ENCODE measurements at regions not wholly inside any gene's neighbourhood (a gene's known extent, or its start where the extent isn't known, plus 50 kb on each side); places are given as distances from the start of the nearest gene placed in this dataset.
"Not testable (repeated sequence)": the region's sequence is repeated elsewhere in the genome, so short reads cannot be mapped to it uniquely, and the experiment has no call there.

- intact Hi-C loops (cut with DNase I) = loop anchor here in 1 of 2 donors (5.0 kb wide), 1 partner anchor 53 kb away; no protein-coding TSS in a partner anchor
- ATAC-seq (ENCODE audit: low FRiP score) (no peak), DNase-seq (no peak)
- Histone ChIP-seq H3K9me3 (ENCODE audit: control insufficient read depth, low read length) (peaks cover 1% of the 10 kb centered on the region), H3K27me3 (ENCODE audit: control insufficient read depth in 1 of 2, insufficient read depth in 2 of 2, low read length in 1 of 2) (no peaks in the 10 kb centered on the region), H3K27ac (ENCODE audit: low read depth in 1 of 2, low read length in 2 of 2) (no peak overlapping the region), H3K4me1 (ENCODE audit: control insufficient read depth in 1 of 2, insufficient read depth in 2 of 2, low read length in 2 of 2) (peaks cover 2% of the 10 kb centered on the region in 2 donors), H3K4me3 (ENCODE audit: low read length in 2 of 2) (no peak overlapping the region), H3K36me3 (ENCODE audit: control insufficient read depth in 1 of 2, insufficient read depth in 2 of 2, low read length in 1 of 2) (no peaks in the 10 kb centered on the region)
- 94 to 95% methylated on average over 3 of the region's 3 CpGs for WGBS, 2 donors
Observed at GRCh38 chr1:56129837-56130236, 449.5 kb downstream of the PLPP3 start.

GRCh38 chr1:56125316-56125715 lies 454.0 kb downstream of the PLPP3 start:
- Histone ChIP-seq H3K4me1 (ENCODE audit: control insufficient read depth in 1 of 2, insufficient read depth in 2 of 2, low read length in 2 of 2) (peaks cover 2% of the 10 kb centered on the region in 2 donors), H3K9me3 (ENCODE audit: control insufficient read depth, low read length) (no peaks in the 10 kb centered on the region), H3K4me3 (ENCODE audit: low read length in 2 of 2) (no peak overlapping the region), H3K27ac (ENCODE audit: low read depth in 1 of 2, low read length in 2 of 2) (no peak overlapping the region), H3K36me3 (ENCODE audit: control insufficient read depth in 1 of 2, insufficient read depth in 2 of 2, low read length in 1 of 2) (no peaks in the 10 kb centered on the region), H3K27me3 (ENCODE audit: control insufficient read depth in 1 of 2, insufficient read depth in 2 of 2, low read length in 1 of 2) (no peaks in the 10 kb centered on the region)
- 79 to 87% methylated on average over 3 of the region's 3 CpGs for WGBS, 2 donors
- DNase-seq = no peak
- no peak for ATAC-seq (ENCODE audit: low FRiP score)
- intact Hi-C loops (cut with DNase I) = loop anchor here in 1 of 2 donors (5.0 kb wide), 1 partner anchor 48 kb away; no protein-coding TSS in a partner anchor

- Histone ChIP-seq H3K36me3 (ENCODE audit: control insufficient read depth in 1 of 2, insufficient read depth in 2 of 2, low read length in 1 of 2) (no peaks in the 10 kb centered on the region), H3K4me1 (ENCODE audit: control insufficient read depth in 1 of 2, insufficient read depth in 2 of 2, low read length in 2 of 2) (peaks cover 0 to 2% of the 10 kb centered on the region in 2 donors), H3K27me3 (ENCODE audit: control insufficient read depth in 1 of 2, insufficient read depth in 2 of 2, low read length in 1 of 2) (no peaks in the 10 kb centered on the region), H3K27ac (ENCODE audit: low read depth in 1 of 2, low read length in 2 of 2) (no peak overlapping the region), H3K9me3 (ENCODE audit: control insufficient read depth, low read length) (no peaks in the 10 kb centered on the region), H3K4me3 (ENCODE audit: low read length in 2 of 2) (no peak overlapping the region)
- DNase-seq (no peak), ATAC-seq (ENCODE audit: low FRiP score) (no peak)
- intact Hi-C loops (cut with DNase I) = no loop called here
- 97 to 98% methylated on average over 3 of the region's 3 CpGs for WGBS, 2 donors
Observed at GRCh38 chr1:56123826-56124225, 455.5 kb downstream of the PLPP3 start.

- ATAC-seq (ENCODE audit: low FRiP score) (no peak), DNase-seq (no peak)
- Histone ChIP-seq H3K4me1 (ENCODE audit: control insufficient read depth in 1 of 2, insufficient read depth in 2 of 2, low read length in 2 of 2) (peaks cover 0 to 2% of the 10 kb centered on the region in 2 donors), H3K27me3 (ENCODE audit: control insufficient read depth in 1 of 2, insufficient read depth in 2 of 2, low read length in 1 of 2) (no peaks in the 10 kb centered on the region), H3K4me3 (ENCODE audit: low read length in 2 of 2) (no peak overlapping the region), H3K36me3 (ENCODE audit: control insufficient read depth in 1 of 2, insufficient read depth in 2 of 2, low read length in 1 of 2) (no peaks in the 10 kb centered on the region), H3K27ac (ENCODE audit: low read depth in 1 of 2, low read length in 2 of 2) (no peak overlapping the region), H3K9me3 (ENCODE audit: control insufficient read depth, low read length) (no peaks in the 10 kb centered on the region)
- intact Hi-C loops (cut with DNase I) = no loop called here
Observed at GRCh38 chr1:56123421-56123820, 455.9 kb downstream of the PLPP3 start.

- H3K27ac ChIP-seq (ENCODE audit: low read depth in 1 of 2, low read length in 2 of 2) = no peak overlapping the region
- no peaks in the 10 kb centered on the region for H3K36me3 ChIP-seq (ENCODE audit: control insufficient read depth in 1 of 2, insufficient read depth in 2 of 2, low read length in 1 of 2)
- intact Hi-C loops (cut with DNase I) = no loop called here
- no peaks in the 10 kb centered on the region for H3K4me1 ChIP-seq (ENCODE audit: control insufficient read depth in 1 of 2, insufficient read depth in 2 of 2, low read length in 2 of 2)
- ATAC-seq (ENCODE audit: low FRiP score) (no peak), DNase-seq (no peak)
- no peaks in the 10 kb centered on the region for H3K27me3 ChIP-seq (ENCODE audit: control insufficient read depth in 1 of 2, insufficient read depth in 2 of 2, low read length in 1 of 2)
- 69 to 70% methylated on average over 2 of the region's 2 CpGs for WGBS, 2 donors
- H3K9me3 ChIP-seq (ENCODE audit: control insufficient read depth, low read length) = no peaks in the 10 kb centered on the region
- H3K4me3 ChIP-seq (ENCODE audit: low read length in 2 of 2) = no peak overlapping the region
Observed at GRCh38 chr1:56120021-56120420, 459.3 kb downstream of the PLPP3 start.

- 98 to 100% methylated on average over 4 of the region's 4 CpGs for WGBS, 2 donors
Observed at GRCh38 chr1:56118676-56119075, 460.7 kb downstream of the PLPP3 start.

GRCh38 chr1:56115701-56116100 lies 463.7 kb downstream of the PLPP3 start:
- 96 to 97% methylated on average over 3 of the region's 3 CpGs for WGBS, 2 donors
- no peaks in the 10 kb centered on the region for H3K4me1 ChIP-seq (ENCODE audit: control insufficient read depth in 1 of 2, insufficient read depth in 2 of 2, low read length in 2 of 2)
- no peaks in the 10 kb centered on the region for H3K27me3 ChIP-seq (ENCODE audit: control insufficient read depth in 1 of 2, insufficient read depth in 2 of 2, low read length in 1 of 2)
- intact Hi-C loops (cut with DNase I) = no loop called here
- ATAC-seq (ENCODE audit: low FRiP score) = no peak
- H3K9me3 ChIP-seq (ENCODE audit: control insufficient read depth, low read length) = no peaks in the 10 kb centered on the region
- H3K36me3 ChIP-seq (ENCODE audit: control insufficient read depth in 1 of 2, insufficient read depth in 2 of 2, low read length in 1 of 2) = no peaks in the 10 kb centered on the region
- DNase-seq = no peak
- H3K4me3 ChIP-seq (ENCODE audit: low read length in 2 of 2) = no peak overlapping the region
- H3K27ac ChIP-seq (ENCODE audit: low read depth in 1 of 2, low read length in 2 of 2) = no peak overlapping the region

More at GRCh38 chr1:56118676-56119075, 460.7 kb downstream of the PLPP3 start:
- H3K27ac ChIP-seq (ENCODE audit: low read depth in 1 of 2, low read length in 2 of 2); H3K4me3 ChIP-seq (ENCODE audit: low read length in 2 of 2); H3K36me3 ChIP-seq (ENCODE audit: control insufficient read depth in 1 of 2, insufficient read depth in 2 of 2, low read length in 1 of 2); intact Hi-C loops (cut with DNase I); H3K9me3 ChIP-seq (ENCODE audit: control insufficient read depth, low read length); DNase-seq; H3K27me3 ChIP-seq (ENCODE audit: control insufficient read depth in 1 of 2, insufficient read depth in 2 of 2, low read length in 1 of 2); H3K4me1 ChIP-seq (ENCODE audit: control insufficient read depth in 1 of 2, insufficient read depth in 2 of 2, low read length in 2 of 2); ATAC-seq (ENCODE audit: low FRiP score): not testable (repeated sequence)

GRCh38 chr1:56113679-56114078 lies 465.7 kb downstream of the PLPP3 start:
- DNase-seq = no peak
- Histone ChIP-seq H3K9me3 (ENCODE audit: control insufficient read depth, low read length) (no peaks in the 10 kb centered on the region), H3K4me3 (ENCODE audit: low read length in 2 of 2) (no peak overlapping the region), H3K36me3 (ENCODE audit: control insufficient read depth in 1 of 2, insufficient read depth in 2 of 2, low read length in 1 of 2) (no peaks in the 10 kb centered on the region), H3K27me3 (ENCODE audit: control insufficient read depth in 1 of 2, insufficient read depth in 2 of 2, low read length in 1 of 2) (no peaks in the 10 kb centered on the region), H3K4me1 (ENCODE audit: control insufficient read depth in 1 of 2, insufficient read depth in 2 of 2, low read length in 2 of 2) (no peaks in the 10 kb centered on the region), H3K27ac (ENCODE audit: low read depth in 1 of 2, low read length in 2 of 2) (no peak overlapping the region)
- ATAC-seq (ENCODE audit: low FRiP score) = no peak
- WGBS, 2 donors = 90 to 93% methylated on average over 3 of the region's 3 CpGs
- intact Hi-C loops (cut with DNase I) = no loop called here

GRCh38 chr1:56107275-56107638 lies 472.1 kb downstream of the PLPP3 start:
- Histone ChIP-seq H3K27ac (ENCODE audit: low read depth in 1 of 2, low read length in 2 of 2) (no peak overlapping the region), H3K9me3 (ENCODE audit: control insufficient read depth, low read length) (peaks cover 2% of the 10 kb centered on the region), H3K36me3 (ENCODE audit: control insufficient read depth in 1 of 2, insufficient read depth in 2 of 2, low read length in 1 of 2) (no peaks in the 10 kb centered on the region), H3K27me3 (ENCODE audit: control insufficient read depth in 1 of 2, insufficient read depth in 2 of 2, low read length in 1 of 2) (no peaks in the 10 kb centered on the region), H3K4me1 (ENCODE audit: control insufficient read depth in 1 of 2, insufficient read depth in 2 of 2, low read length in 2 of 2) (no peaks in the 10 kb centered on the region), H3K4me3 (ENCODE audit: low read length in 2 of 2) (no peak overlapping the region)
- intact Hi-C loops (cut with DNase I) = no loop called here
- ATAC-seq (ENCODE audit: low FRiP score) = no peak
- DNase-seq = no peak

All from aorta (tissue), 5 donors.